Endothelial cell of umbilical vein (primary cell): ENCODE measurements at regions not wholly inside any gene's neighbourhood (a gene's known extent, or its start where the extent isn't known, plus 50 kb on each side); places are given as distances from the start of the nearest gene placed in this dataset.

Experiments used
- BruUV-seq: library from RNA; stranded (reverse); fragments of 400-500 nt; replicated peaks from 2 replicates; lab custom pipeline; 2021; lab: Mats Ljungman, UMichigan
- CTCF ChIA-PET: fragments of 300-600, 350-600 bp; sonication (Branson Sonifier 250); formaldehyde crosslinking; loops from one replicate; lab custom pipeline; 2021; ENCODE audit warnings: antibody characterized with exemption, inconsistent platforms; lab: Charles Lee
- POLR2A ChIA-PET: fragments of 300-600, 350-600 bp; sonication (Branson Sonifier 250); formaldehyde crosslinking; loops from one replicate; lab custom pipeline; 2021; ENCODE audit warnings: antibody characterized with exemption, inconsistent platforms; lab: Charles Lee
- DNase-seq: peaks from one replicate; pipeline ENCODE4 v3.0.0-alpha.2; 2011; ENCODE audit warnings: low read depth, low spot score
- FAIRE-seq: peaks from 2 replicates; lab custom pipeline; 2011; peaks lifted over from hg19 to GRCh38; lab: Jason Lieb, UNC
- H2AFZ ChIP-seq: 2 replicates; pipeline ENCODE4 v1.6.0; 2012; ENCODE audit warnings: low read depth, low read length, control low read depth, inconsistent platforms
- H3K27ac ChIP-seq: 2 replicates; pipeline ENCODE4 v1.5.1; 2011; ENCODE audit warnings: low read depth, mild to moderate bottlenecking, control low read depth, low read length, moderate library complexity; ENCODE audit not compliant: insufficient read depth
- H3K27me3 ChIP-seq, 2 experiments: 2 replicates each; pipeline versions ENCODE4 v1.6.0 to v1.6.1; 2011; ENCODE audit warnings: low read length in 2 of 2, mixed read lengths in 1 of 2; ENCODE audit not compliant: control insufficient read depth in 2 of 2, insufficient read depth in 2 of 2
- H3K36me3 ChIP-seq, 2 experiments: 2 replicates in 1 of 2; 3 replicates in 1 of 2; pipeline ENCODE4 v1.5.1; 2011; ENCODE audit warnings: low read length in 2 of 2, mild to moderate bottlenecking in 1 of 2, moderate library complexity in 1 of 2; ENCODE audit not compliant: control insufficient read depth in 2 of 2, insufficient read depth in 2 of 2; ENCODE audit errors: extremely low read depth in 1 of 2
- H3K4me1 ChIP-seq: 3 replicates; pipeline ENCODE4 v1.5.1; 2011; ENCODE audit warnings: mild to moderate bottlenecking, low read length; ENCODE audit not compliant: control insufficient read depth, insufficient read depth; ENCODE audit errors: extremely low read depth
- H3K4me2 ChIP-seq: 2 replicates; pipeline ENCODE4 v1.6.1; 2011; ENCODE audit warnings: low read length, control low read depth, mixed read lengths; ENCODE audit not compliant: insufficient read depth
- H3K4me3 ChIP-seq, 3 experiments: fragments of 200-600 bp in 1 of 3; sonication (generic), shearing (Covaris generic) in 1 of 3; replicated peaks in 1 of 3; 2 replicates each; pipeline ENCODE4 v1.5.1; 2011 to 2016; ENCODE audit warnings: control low read depth in 3 of 3, low read length in 3 of 3, mild to moderate bottlenecking in 2 of 3, inconsistent platforms in 1 of 3, low read depth in 1 of 3, moderate library complexity in 1 of 3; ENCODE audit not compliant: insufficient read depth in 1 of 3
- H3K79me2 ChIP-seq: 2 replicates; pipeline ENCODE4 v1.6.0; 2012; ENCODE audit warnings: low read length, inconsistent platforms; ENCODE audit not compliant: control insufficient read depth, insufficient read depth
- H3K9ac ChIP-seq: replicated peaks from 2 replicates; pipeline ENCODE3; 2011; ENCODE audit warnings: low read length, control low read depth; ENCODE audit not compliant: insufficient read depth; ENCODE audit errors: extremely low read depth
- H3K9me1 ChIP-seq: replicated peaks from 3 replicates; pipeline ENCODE4 v1.6.0; 2011; ENCODE audit warnings: mild to moderate bottlenecking, low read length; ENCODE audit not compliant: control insufficient read depth, insufficient read depth; ENCODE audit errors: extremely low read depth
- H3K9me3 ChIP-seq: replicated peaks from 2 replicates; pipeline ENCODE4 v1.5.1; 2012; ENCODE audit warnings: low read length, inconsistent platforms; ENCODE audit not compliant: control insufficient read depth, insufficient read depth
- H4K20me1 ChIP-seq: replicated peaks from 2 replicates; pipeline ENCODE3; 2011; ENCODE audit warnings: mild to moderate bottlenecking, low read length; ENCODE audit not compliant: control insufficient read depth, insufficient read depth; ENCODE audit errors: extremely low read depth
- EZH2 ChIP-seq: IDR thresholded peaks from 2 replicates; pipeline ENCODE4 v1.6.1; 2012; ENCODE audit warnings: borderline replicate concordance, low read depth, mild to moderate bottlenecking, moderate library complexity, low read length, inconsistent platforms; ENCODE audit not compliant: severe bottlenecking
- FOS ChIP-seq: IDR thresholded peaks from 2 replicates; pipeline ENCODE4 v1.6.1; 2011; ENCODE audit warnings: mild to moderate bottlenecking, low read length, moderate library complexity, borderline replicate concordance; ENCODE audit not compliant: insufficient read depth
- GATA2 ChIP-seq: IDR thresholded peaks from 2 replicates; pipeline ENCODE4 v1.7.0; 2011; ENCODE audit warnings: low read depth, mild to moderate bottlenecking, moderate library complexity, mixed read lengths, low read length; ENCODE audit not compliant: insufficient read length, insufficient read depth
- JUN ChIP-seq: IDR thresholded peaks from 2 replicates; pipeline ENCODE4 v1.6.1; 2011; ENCODE audit warnings: borderline replicate concordance, low read depth; ENCODE audit not compliant: insufficient read length, insufficient read depth
- MAX ChIP-seq: IDR thresholded peaks from 2 replicates; pipeline ENCODE4 v1.6.1; 2011; ENCODE audit not compliant: insufficient read depth, insufficient read length
- MYC ChIP-seq: IDR thresholded peaks from one replicate; pipeline ENCODE4 v1.6.1; 2011; ENCODE audit warnings: mild to moderate bottlenecking, low read depth, low read length
- POLR2A ChIP-seq: IDR thresholded peaks from 2 replicates; pipeline ENCODE4 v1.6.1; 2012; ENCODE audit warnings: low read depth, mild to moderate bottlenecking, control low read depth, low read length
- POLR2AphosphoS5 ChIP-seq: IDR thresholded peaks from 2 replicates; pipeline ENCODE4 v1.6.1; 2012; ENCODE audit warnings: low read depth, mild to moderate bottlenecking, control low read depth, low read length, moderate library complexity; ENCODE audit not compliant: insufficient read depth
- dilution Hi-C: fragments of 300-500 bp; cut with MboI; formaldehyde crosslinking; loops from one replicate; pipeline ENCODE4 v1.15.0; 2019; ENCODE audit warnings: low sequenced_read_pairs; ENCODE audit not compliant: extremely low pct_ligation_motif_present
- intact Hi-C: fragments of 100-400 bp; cut with micrococcal nuclease; formaldehyde crosslinking; loops from one replicate; pipeline ENCODE4 v1.10.0; 2022
- TF ChIP-seq, protein P1 (sequence below), 2 donors: IDR thresholded peaks; 1 replicate in 1 of 2; 2 replicates in 1 of 2; pipeline ENCODE4 v1.5.1; 2011; ENCODE audit warnings: low read length in 2 of 2, mild to moderate bottlenecking in 2 of 2, moderate library complexity in 2 of 2, control low read depth in 1 of 2, inconsistent platforms in 1 of 2, low read depth in 1 of 2; ENCODE audit not compliant: insufficient read depth in 1 of 2; ENCODE audit errors: extremely low read depth in 1 of 2

DNA sequence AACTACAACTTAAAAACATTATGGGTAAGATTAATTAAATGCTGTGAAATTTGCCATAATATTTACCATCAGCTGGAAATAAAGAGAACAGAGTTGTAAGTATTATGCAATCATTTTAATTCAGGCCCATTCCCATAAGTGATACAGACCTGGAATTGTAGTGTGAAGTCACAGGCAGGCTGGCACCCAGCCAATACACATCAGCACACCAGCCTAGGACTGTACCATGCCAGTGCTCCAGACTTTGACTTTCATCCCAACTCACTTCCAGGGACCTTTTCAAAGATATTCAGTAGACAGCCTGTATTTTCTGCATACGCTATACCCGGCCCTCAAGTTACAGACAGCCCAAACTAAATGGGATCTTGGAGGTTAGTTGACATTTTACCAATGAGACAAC is 143.3 kb downstream of the TES start:
- no TSS peak for BruUV-seq
- Histone ChIP-seq H3K36me3 (no peaks in the 10 kb centered on the region), H3K79me2 (no peaks in the 10 kb centered on the region), H3K4me3 (peak overlapping the region in 1 of 3 experiments; percentile 16), H3K9me3 (no peaks in the 10 kb centered on the region), H3K9me1 (no peaks in the 10 kb centered on the region), H3K9ac (peak overlapping the region; percentile 96), H3K4me2 (peak overlapping the region; percentile 64), H4K20me1 (no peaks in the 10 kb centered on the region), H2AFZ (no peak overlapping the region), H3K27me3 (no peaks in the 10 kb centered on the region), H3K27ac (peak overlapping the region; percentile 99), H3K4me1 (peaks cover 63% of the 10 kb centered on the region)
- dilution Hi-C loops (no loop called here), intact Hi-C loops (loop anchor here (1.0 to 2.0 kb wide), 7 partner anchors 13 to 171 kb away; no protein-coding TSS in a partner anchor)
- ChIA-PET CTCF (interaction anchor here (0.9 to 3.6 kb wide), 13 partner anchors 13 to 238 kb away, joined by 3 to 31 read pairs (median 4); no protein-coding TSS in a partner anchor), POLR2A (interaction anchor here (0.7 to 1.4 kb wide), 5 partner anchors 14 to 94 kb away, joined by 3 to 12 read pairs (median 4); no protein-coding TSS in a partner anchor)
- no peak for TF ChIP-seq GATA2
- TF ChIP-seq, protein P1, sequence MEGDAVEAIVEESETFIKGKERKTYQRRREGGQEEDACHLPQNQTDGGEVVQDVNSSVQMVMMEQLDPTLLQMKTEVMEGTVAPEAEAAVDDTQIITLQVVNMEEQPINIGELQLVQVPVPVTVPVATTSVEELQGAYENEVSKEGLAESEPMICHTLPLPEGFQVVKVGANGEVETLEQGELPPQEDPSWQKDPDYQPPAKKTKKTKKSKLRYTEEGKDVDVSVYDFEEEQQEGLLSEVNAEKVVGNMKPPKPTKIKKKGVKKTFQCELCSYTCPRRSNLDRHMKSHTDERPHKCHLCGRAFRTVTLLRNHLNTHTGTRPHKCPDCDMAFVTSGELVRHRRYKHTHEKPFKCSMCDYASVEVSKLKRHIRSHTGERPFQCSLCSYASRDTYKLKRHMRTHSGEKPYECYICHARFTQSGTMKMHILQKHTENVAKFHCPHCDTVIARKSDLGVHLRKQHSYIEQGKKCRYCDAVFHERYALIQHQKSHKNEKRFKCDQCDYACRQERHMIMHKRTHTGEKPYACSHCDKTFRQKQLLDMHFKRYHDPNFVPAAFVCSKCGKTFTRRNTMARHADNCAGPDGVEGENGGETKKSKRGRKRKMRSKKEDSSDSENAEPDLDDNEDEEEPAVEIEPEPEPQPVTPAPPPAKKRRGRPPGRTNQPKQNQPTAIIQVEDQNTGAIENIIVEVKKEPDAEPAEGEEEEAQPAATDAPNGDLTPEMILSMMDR (IDR thresholded peaks at IDR 0.05; ENCODE audit: extremely low read depth in 1 of 2, insufficient read depth in 1 of 2, low read depth in 1 of 2, low read length in 2 of 2), result no peak
- TF ChIP-seq EZH2, result no peak
- no peak for TF ChIP-seq MYC
- TF ChIP-seq POLR2AphosphoS5, result no peak
- no peak for TF ChIP-seq MAX
- no peak for TF ChIP-seq POLR2A
- TF ChIP-seq FOS, result no peak
- no peak for TF ChIP-seq JUN
- DNase-seq, result no peak
- FAIRE-seq, result no peak
